Liver (tissue), 3 donors: ENCODE measurements at regions not wholly inside any gene's neighbourhood (a gene's known extent, or its start where the extent isn't known, plus 50 kb on each side); places are given as distances from the start of the nearest gene placed in this dataset.

Experiments
- FOXA2 ChIP-seq: IDR thresholded peaks from 2 replicates; pipeline ENCODE4 v1.6.1; 2016; ENCODE audit warnings: antibody characterized with exemption
- GABPA ChIP-seq, 2 donors: IDR thresholded peaks in 1 of 2; conservative IDR thresholded peaks in 1 of 2; 2 replicates each; pipeline ENCODE4 v1.6.1; 2016; ENCODE audit warnings: antibody characterized with exemption in 2 of 2, mild to moderate bottlenecking in 1 of 2, moderate library complexity in 1 of 2
- HNF4A ChIP-seq, 2 donors: conservative IDR thresholded peaks; 2 replicates each; pipeline ENCODE4 v1.6.1; 2016; ENCODE audit warnings: antibody characterized with exemption in 2 of 2, mild to moderate bottlenecking in 2 of 2
- JUND ChIP-seq, 2 donors: IDR thresholded peaks; 2 replicates each; pipeline ENCODE4 v1.6.1; 2016; ENCODE audit warnings: antibody characterized with exemption in 2 of 2
- NR2F2 ChIP-seq: IDR thresholded peaks from 2 replicates; pipeline ENCODE4 v1.6.1; 2016; ENCODE audit warnings: antibody characterized with exemption
- RAD21 ChIP-seq, 2 donors: IDR thresholded peaks; 2 replicates each; pipeline ENCODE4 v1.6.1; 2016; ENCODE audit warnings: antibody characterized with exemption in 2 of 2, mild to moderate bottlenecking in 2 of 2
- SP1 ChIP-seq: IDR thresholded peaks from 2 replicates; pipeline ENCODE4 v1.6.1; 2018; ENCODE audit warnings: antibody characterized with exemption, mild to moderate bottlenecking
- TAF1 ChIP-seq: conservative IDR thresholded peaks from 2 replicates; pipeline ENCODE4 v1.6.1; 2016; ENCODE audit warnings: antibody characterized with exemption, mild to moderate bottlenecking
- TF ChIP-seq, protein P1 (sequence below): IDR thresholded peaks from 2 replicates; pipeline ENCODE4 v1.6.1; 2016; ENCODE audit warnings: antibody characterized with exemption
- TF ChIP-seq, protein P2 (sequence below): fragments of 150-350 bp; IDR thresholded peaks from 2 replicates; pipeline ENCODE4 v1.5.1; 2017; ENCODE audit warnings: improper control_type of control experiment, low read depth, low read length; ENCODE audit not compliant: missing input control
- TF ChIP-seq, protein P3 (sequence below): IDR thresholded peaks from 2 replicates; pipeline ENCODE4 v1.6.1; 2016; ENCODE audit warnings: antibody characterized with exemption, mild to moderate bottlenecking
- TF ChIP-seq, protein P4 (sequence below): IDR thresholded peaks from 2 replicates; pipeline ENCODE4 v1.6.1; 2016; ENCODE audit warnings: antibody characterized with exemption
- donor health status: healthy.
- donor health status: healthy.

DNA sequence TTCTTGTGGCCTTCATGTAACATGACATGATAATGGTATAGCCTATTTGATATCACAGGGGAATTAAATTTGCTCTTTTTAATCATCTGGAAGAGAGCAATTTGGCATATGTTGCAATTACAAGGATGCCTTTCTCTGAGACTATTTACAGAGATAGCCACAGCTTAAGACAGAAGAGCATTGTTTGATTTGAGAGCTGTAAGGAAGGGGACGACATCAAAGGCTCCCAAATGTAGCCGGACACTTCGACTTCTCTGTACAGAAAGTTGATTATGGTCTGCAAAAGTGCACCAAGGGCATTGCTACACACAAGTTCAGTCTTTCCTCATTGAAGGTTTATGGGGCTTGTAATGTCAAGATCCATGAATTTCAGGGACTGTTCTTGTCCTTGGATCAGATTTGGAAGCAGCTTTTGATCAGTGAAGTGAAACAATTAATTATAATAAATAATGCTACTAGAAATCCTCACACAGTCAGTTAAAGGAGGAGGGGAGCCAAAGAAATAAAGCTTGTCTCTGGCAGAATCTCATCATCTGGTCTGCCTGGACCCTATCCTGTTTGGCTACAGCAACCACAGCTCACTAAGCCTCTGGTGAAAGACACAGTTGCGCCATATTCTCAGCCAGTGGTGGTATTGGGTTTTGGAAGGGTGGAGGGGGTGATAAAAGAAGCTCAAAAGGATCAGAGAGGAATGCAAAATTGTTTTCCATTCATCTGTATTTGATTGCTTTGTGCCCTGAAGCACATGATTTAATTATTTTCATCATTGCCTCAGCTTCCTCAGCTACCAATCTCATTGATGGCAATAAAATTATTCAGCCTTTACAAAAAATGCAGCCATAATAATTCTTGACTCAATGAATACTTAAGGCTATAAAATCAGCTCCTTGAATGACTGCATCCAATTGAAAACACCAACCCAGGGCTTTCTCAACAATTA is 654.3 kb upstream of the LCORL start:
- TF ChIP-seq, protein P1, sequence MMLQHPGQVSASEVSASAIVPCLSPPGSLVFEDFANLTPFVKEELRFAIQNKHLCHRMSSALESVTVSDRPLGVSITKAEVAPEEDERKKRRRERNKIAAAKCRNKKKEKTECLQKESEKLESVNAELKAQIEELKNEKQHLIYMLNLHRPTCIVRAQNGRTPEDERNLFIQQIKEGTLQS, result no peak
- TF ChIP-seq, protein P2, sequence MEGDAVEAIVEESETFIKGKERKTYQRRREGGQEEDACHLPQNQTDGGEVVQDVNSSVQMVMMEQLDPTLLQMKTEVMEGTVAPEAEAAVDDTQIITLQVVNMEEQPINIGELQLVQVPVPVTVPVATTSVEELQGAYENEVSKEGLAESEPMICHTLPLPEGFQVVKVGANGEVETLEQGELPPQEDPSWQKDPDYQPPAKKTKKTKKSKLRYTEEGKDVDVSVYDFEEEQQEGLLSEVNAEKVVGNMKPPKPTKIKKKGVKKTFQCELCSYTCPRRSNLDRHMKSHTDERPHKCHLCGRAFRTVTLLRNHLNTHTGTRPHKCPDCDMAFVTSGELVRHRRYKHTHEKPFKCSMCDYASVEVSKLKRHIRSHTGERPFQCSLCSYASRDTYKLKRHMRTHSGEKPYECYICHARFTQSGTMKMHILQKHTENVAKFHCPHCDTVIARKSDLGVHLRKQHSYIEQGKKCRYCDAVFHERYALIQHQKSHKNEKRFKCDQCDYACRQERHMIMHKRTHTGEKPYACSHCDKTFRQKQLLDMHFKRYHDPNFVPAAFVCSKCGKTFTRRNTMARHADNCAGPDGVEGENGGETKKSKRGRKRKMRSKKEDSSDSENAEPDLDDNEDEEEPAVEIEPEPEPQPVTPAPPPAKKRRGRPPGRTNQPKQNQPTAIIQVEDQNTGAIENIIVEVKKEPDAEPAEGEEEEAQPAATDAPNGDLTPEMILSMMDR, result no peak
- TF ChIP-seq GABPA (IDR thresholded peaks at IDR 0.05 in 1 of 2, conservative IDR thresholded peaks at IDR 0.05 in 1 of 2), result no peak
- TF ChIP-seq, protein P3, sequence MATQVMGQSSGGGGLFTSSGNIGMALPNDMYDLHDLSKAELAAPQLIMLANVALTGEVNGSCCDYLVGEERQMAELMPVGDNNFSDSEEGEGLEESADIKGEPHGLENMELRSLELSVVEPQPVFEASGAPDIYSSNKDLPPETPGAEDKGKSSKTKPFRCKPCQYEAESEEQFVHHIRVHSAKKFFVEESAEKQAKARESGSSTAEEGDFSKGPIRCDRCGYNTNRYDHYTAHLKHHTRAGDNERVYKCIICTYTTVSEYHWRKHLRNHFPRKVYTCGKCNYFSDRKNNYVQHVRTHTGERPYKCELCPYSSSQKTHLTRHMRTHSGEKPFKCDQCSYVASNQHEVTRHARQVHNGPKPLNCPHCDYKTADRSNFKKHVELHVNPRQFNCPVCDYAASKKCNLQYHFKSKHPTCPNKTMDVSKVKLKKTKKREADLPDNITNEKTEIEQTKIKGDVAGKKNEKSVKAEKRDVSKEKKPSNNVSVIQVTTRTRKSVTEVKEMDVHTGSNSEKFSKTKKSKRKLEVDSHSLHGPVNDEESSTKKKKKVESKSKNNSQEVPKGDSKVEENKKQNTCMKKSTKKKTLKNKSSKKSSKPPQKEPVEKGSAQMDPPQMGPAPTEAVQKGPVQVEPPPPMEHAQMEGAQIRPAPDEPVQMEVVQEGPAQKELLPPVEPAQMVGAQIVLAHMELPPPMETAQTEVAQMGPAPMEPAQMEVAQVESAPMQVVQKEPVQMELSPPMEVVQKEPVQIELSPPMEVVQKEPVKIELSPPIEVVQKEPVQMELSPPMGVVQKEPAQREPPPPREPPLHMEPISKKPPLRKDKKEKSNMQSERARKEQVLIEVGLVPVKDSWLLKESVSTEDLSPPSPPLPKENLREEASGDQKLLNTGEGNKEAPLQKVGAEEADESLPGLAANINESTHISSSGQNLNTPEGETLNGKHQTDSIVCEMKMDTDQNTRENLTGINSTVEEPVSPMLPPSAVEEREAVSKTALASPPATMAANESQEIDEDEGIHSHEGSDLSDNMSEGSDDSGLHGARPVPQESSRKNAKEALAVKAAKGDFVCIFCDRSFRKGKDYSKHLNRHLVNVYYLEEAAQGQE, result no peak
- TF ChIP-seq NR2F2, result no peak
- TF ChIP-seq FOXA2, result no peak
- no peak for TF ChIP-seq JUND (IDR thresholded peaks at IDR 0.05)
- TF ChIP-seq TAF1, result no peak
- TF ChIP-seq, protein P4, sequence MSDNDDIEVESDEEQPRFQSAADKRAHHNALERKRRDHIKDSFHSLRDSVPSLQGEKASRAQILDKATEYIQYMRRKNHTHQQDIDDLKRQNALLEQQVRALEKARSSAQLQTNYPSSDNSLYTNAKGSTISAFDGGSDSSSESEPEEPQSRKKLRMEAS, result no peak
- TF ChIP-seq SP1, result no peak
- no peak for TF ChIP-seq HNF4A (conservative IDR thresholded peaks at IDR 0.05)
- no peak for TF ChIP-seq RAD21 (IDR thresholded peaks at IDR 0.05)
